Gastroesophageal sphincter (tissue), 4 donors: ENCODE measurements at regions not wholly inside any gene's neighbourhood (a gene's known extent, or its start where the extent isn't known, plus 50 kb on each side); places are given as distances from the start of the nearest gene placed in this dataset.

ENCODE experiments used
- ATAC-seq: fragments of 150-250 bp; one replicate; pipeline ENCODE4 v1.9.1; 2016; ENCODE audit warnings: mild to moderate bottlenecking, moderate library complexity
- H3K27ac ChIP-seq, 4 donors: fragments of 200-600 bp; sonication (generic) in 3 of 4; 1 replicate in 3 of 4; 2 replicates in 1 of 4; pipeline ENCODE4 v1.5.1; 2016 to 2019
- H3K27me3 ChIP-seq: fragments of 200-600 bp; sonication (generic); one replicate; pipeline ENCODE4 v1.5.1; 2019
- H3K36me3 ChIP-seq, 2 donors: fragments of 200-600 bp; sonication (generic); one replicate each; pipeline ENCODE4 v1.5.1; 2019; ENCODE audit warnings: control low read depth in 1 of 2
- H3K4me1 ChIP-seq, 3 donors: fragments of 200-600 bp; sonication (generic); 1 replicate in 2 of 3; 2 replicates in 1 of 3; pipeline ENCODE4 v1.5.1; 2016 to 2019; ENCODE audit warnings: control low read depth in 2 of 3
- H3K4me3 ChIP-seq, 2 donors: fragments of 200-600 bp; sonication (generic); one replicate each; pipeline ENCODE4 v1.5.1; 2019; ENCODE audit warnings: mild to moderate bottlenecking in 1 of 2, moderate library complexity in 1 of 2
- H3K9me3 ChIP-seq, 3 donors: fragments of 200-600 bp; sonication (generic); one replicate each; pipeline ENCODE4 v1.5.1; 2017 to 2019; ENCODE audit warnings: control low read depth in 2 of 3
- CTCF ChIP-seq, 4 experiments: fragments of 200-600 bp in 2 of 4; fragments of 450-650 bp in 2 of 4; sonication (generic) in 1 of 4; IDR thresholded peaks; one replicate each; pipeline ENCODE4 v1.5.1; 2017 to 2019; ENCODE audit warnings: antibody characterized with exemption in 4 of 4, mild to moderate bottlenecking in 2 of 4, moderate library complexity in 2 of 4
- EP300 ChIP-seq: sonication (generic); formaldehyde crosslinking; IDR thresholded peaks from one replicate; pipeline ENCODE4 v1.6.1; 2017; ENCODE audit warnings: antibody characterized with exemption, mild to moderate bottlenecking
- POLR2A ChIP-seq, 2 donors: fragments of 450-650 bp; IDR thresholded peaks; one replicate each; pipeline ENCODE4 v1.6.1; 2017; ENCODE audit warnings: antibody characterized with exemption in 2 of 2, mild to moderate bottlenecking in 2 of 2, moderate library complexity in 1 of 2
- POLR2AphosphoS5 ChIP-seq: sonication (generic); formaldehyde crosslinking; IDR thresholded peaks from one replicate; pipeline ENCODE4 v1.6.1; 2017; ENCODE audit warnings: antibody characterized with exemption
- WGBS, 2 donors: methylation state at CpG; one replicate each; pipeline ENCODE4 v1.1.5; 2018; ENCODE audit warnings: low coverage in 1 of 2; 5-methylcytosine and 5-hydroxymethylcytosine counted together

- Histone ChIP-seq H3K4me3 (no peak overlapping the region), H3K27me3 (no peaks in the 10 kb centered on the region), H3K4me1 (peaks cover 0 to 31% (median 0%) of the 10 kb centered on the region in 3 donors), H3K36me3 (no peaks in the 10 kb centered on the region), H3K9me3 (no peaks in the 10 kb centered on the region), H3K27ac (no peak overlapping the region)
- WGBS, 2 donors, result 88 to 89% methylated on average over 3 of the region's 3 CpGs
- ATAC-seq, result no peak
- no peak for TF ChIP-seq EP300
- TF ChIP-seq CTCF (IDR thresholded peaks at IDR 0.05), result no peak
- TF ChIP-seq POLR2A (IDR thresholded peaks at IDR 0.05), result no peak
- no peak for TF ChIP-seq POLR2AphosphoS5
These were observed 278.5 kb upstream of the RASGRP1 start for GRCh38 chr15:38843051-38843501.

GRCh38 chr15:38843736-38844590, 279.3 kb upstream of the RASGRP1 start:
- TF ChIP-seq POLR2A (IDR thresholded peaks at IDR 0.05) (no peak), CTCF (IDR thresholded peaks at IDR 0.05) (no peak), POLR2AphosphoS5 (no peak), EP300 (no peak)
- 62 to 74% methylated on average over 9 of the region's 10 CpGs for WGBS, 2 donors
- H3K9me3 ChIP-seq, result no peaks in the 10 kb centered on the region

GRCh38 chr15:38844736-38845135, 280.1 kb upstream of the RASGRP1 start:
- Histone ChIP-seq H3K9me3 (no peaks in the 10 kb centered on the region), H3K36me3 (no peaks in the 10 kb centered on the region), H3K27ac (no peak overlapping the region), H3K4me1 (peaks cover 0 to 31% (median 0%) of the 10 kb centered on the region in 3 donors), H3K27me3 (no peaks in the 10 kb centered on the region), H3K4me3 (no peak overlapping the region)
- TF ChIP-seq POLR2A (IDR thresholded peaks at IDR 0.05) (no peak), EP300 (no peak), CTCF (IDR thresholded peaks at IDR 0.05) (no peak), POLR2AphosphoS5 (no peak)
- WGBS, 2 donors, result 59 to 63% methylated on average over 1 of the region's 1 CpG
- ATAC-seq, result no peak

More at GRCh38 chr15:38843736-38844590, 279.3 kb upstream of the RASGRP1 start:
- Histone ChIP-seq H3K27me3 (no peaks in the 10 kb centered on the region), H3K27ac (no peak overlapping the region), H3K36me3 (no peaks in the 10 kb centered on the region), H3K4me3 (no peak overlapping the region), H3K4me1 (peaks cover 0 to 31% (median 0%) of the 10 kb centered on the region in 3 donors)
- no peak for ATAC-seq

GRCh38 chr15:38846346-38846745, 281.7 kb upstream of the RASGRP1 start:
- no peak overlapping the region for H3K4me3 ChIP-seq
- no peaks in the 10 kb centered on the region for H3K27me3 ChIP-seq
- H3K4me1 ChIP-seq, result peaks cover 0 to 31% (median 0%) of the 10 kb centered on the region in 3 donors
- ATAC-seq, result no peak
- no peak overlapping the region for H3K27ac ChIP-seq
- 17 to 43% methylated on average over 2 of the region's 2 CpGs for WGBS, 2 donors
- no peak for TF ChIP-seq EP300
- no peak for TF ChIP-seq POLR2A (IDR thresholded peaks at IDR 0.05)
- no peak for TF ChIP-seq POLR2AphosphoS5
- no peak for TF ChIP-seq CTCF (IDR thresholded peaks at IDR 0.05)
- no peaks in the 10 kb centered on the region for H3K9me3 ChIP-seq
- H3K36me3 ChIP-seq, result no peaks in the 10 kb centered on the region

GRCh38 chr15:38847666-38848065, 283.1 kb upstream of the RASGRP1 start:
- Histone ChIP-seq H3K36me3 (no peaks in the 10 kb centered on the region), H3K27ac (no peak overlapping the region), H3K4me1 (peaks cover 0 to 30% (median 0%) of the 10 kb centered on the region in 3 donors), H3K27me3 (no peaks in the 10 kb centered on the region), H3K4me3 (no peak overlapping the region), H3K9me3 (no peaks in the 10 kb centered on the region)
- TF ChIP-seq POLR2A (IDR thresholded peaks at IDR 0.05), result no peak
- no peak for TF ChIP-seq EP300
- TF ChIP-seq POLR2AphosphoS5, result no peak
- TF ChIP-seq CTCF (IDR thresholded peaks at IDR 0.05), result no peak
- WGBS, 2 donors, result 69 to 71% methylated on average over 1 to 4 of the region's 5 CpGs
- ATAC-seq, result no peak
